ENCODE measurements at regions not wholly inside any gene's neighbourhood (a gene's known extent, or its start where the extent isn't known, plus 50 kb on each side); places are given as distances from the start of the nearest gene placed in this dataset.

DNA sequence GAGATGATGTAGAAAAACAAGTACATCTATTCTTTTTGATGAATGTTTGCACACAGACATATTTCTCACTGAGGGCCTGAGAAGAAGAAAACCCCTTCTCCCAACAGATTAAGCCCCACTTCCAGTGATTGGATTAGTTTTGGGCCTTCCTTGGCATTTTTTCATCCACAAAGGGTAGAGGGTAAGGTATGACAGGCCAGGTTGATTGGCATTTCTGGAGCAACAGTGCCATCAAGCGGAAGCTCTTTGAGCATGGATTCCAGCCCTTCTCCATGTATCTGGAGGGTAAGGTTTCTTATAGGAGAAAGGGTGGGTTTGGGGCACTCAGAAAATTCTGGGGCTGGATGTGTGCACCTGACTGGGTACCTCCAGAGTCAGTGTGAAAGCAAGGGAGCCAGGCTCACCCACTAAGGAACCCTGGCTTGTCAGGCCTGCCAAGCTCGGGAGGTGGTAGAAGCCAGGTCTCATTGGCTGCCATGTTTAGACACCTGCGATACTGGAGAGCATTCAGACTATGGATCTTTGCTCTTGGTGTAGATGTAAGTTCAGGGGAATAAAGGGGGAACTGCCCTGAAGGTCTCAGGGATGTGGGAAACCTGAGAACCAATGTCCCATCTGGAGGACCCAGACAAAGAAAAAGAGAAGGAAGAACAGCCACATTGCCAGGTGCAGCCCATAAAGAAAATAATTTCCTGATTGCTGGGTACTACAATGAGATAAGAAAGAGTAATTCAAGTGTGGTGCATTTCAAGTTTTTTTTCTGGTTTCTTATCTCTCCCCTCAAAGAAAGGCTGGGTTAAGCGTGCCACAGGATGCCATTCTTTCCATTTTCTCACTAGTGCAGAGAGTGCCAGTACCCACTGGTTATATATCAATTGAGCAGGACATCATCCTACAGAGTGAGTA, 222.3 kb upstream of the AGTR2 start:
- no peak overlapping the region; the same call in 1 of the 2 replicates for H3K27ac ChIP-seq

DNA sequence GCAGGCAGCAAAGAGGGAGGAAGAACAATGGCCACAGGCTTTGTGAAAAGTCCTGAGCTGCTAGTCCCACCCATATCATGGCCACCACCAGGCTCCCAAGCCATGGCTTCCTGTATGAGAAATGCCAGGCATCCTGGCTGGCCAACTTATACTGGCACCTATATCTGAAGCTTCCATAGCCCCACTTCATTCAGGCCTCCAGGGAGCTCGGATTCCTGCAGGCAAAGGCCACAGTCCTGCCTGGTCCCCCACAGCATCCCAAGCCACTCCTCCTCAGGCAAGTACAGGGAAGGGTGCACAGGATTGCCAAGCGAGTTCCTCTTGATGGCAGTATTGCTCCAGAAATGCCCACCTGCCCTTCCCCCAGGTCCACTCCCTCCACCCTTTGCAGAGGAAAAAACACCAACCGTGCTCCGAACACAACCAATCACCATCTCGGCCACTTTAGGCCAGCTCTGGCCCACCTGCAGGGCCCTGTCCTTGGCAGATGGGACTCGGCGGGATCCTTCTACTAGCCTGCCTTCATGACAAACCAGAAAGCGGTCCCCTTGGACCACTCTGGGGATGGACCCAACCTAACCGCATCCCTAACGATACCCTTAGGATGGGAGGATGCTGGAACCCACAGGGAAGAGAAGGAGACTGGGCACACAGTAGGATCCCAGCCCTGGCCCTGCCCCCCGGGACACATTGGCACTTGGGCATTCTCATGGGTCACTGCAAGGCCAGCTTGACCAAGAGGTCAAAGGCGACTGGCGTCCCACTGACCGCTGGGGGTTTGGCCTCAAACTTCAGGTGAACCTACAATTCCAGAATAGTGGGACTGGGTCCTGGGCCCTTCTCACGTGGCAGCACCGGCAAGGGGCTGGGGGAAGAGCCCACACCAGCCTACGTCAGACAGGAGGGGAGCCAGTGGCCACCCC, 220.4 kb upstream of the AGTR2 start:
- H3K27ac ChIP-seq = no peak overlapping the region
- no peak for TF ChIP-seq ZFX (IDR thresholded peaks at IDR 0.05)
- TF ChIP-seq, protein P1, sequence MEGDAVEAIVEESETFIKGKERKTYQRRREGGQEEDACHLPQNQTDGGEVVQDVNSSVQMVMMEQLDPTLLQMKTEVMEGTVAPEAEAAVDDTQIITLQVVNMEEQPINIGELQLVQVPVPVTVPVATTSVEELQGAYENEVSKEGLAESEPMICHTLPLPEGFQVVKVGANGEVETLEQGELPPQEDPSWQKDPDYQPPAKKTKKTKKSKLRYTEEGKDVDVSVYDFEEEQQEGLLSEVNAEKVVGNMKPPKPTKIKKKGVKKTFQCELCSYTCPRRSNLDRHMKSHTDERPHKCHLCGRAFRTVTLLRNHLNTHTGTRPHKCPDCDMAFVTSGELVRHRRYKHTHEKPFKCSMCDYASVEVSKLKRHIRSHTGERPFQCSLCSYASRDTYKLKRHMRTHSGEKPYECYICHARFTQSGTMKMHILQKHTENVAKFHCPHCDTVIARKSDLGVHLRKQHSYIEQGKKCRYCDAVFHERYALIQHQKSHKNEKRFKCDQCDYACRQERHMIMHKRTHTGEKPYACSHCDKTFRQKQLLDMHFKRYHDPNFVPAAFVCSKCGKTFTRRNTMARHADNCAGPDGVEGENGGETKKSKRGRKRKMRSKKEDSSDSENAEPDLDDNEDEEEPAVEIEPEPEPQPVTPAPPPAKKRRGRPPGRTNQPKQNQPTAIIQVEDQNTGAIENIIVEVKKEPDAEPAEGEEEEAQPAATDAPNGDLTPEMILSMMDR (conservative IDR thresholded peaks at IDR 0.05) = peak; percentile 18

More for the DNA sequence above, 222.3 kb upstream of the AGTR2 start:
- TF ChIP-seq, protein P1 (conservative IDR thresholded peaks at IDR 0.05) = peak; percentile 62
- no peak for TF ChIP-seq ZFX (IDR thresholded peaks at IDR 0.05)

DNA sequence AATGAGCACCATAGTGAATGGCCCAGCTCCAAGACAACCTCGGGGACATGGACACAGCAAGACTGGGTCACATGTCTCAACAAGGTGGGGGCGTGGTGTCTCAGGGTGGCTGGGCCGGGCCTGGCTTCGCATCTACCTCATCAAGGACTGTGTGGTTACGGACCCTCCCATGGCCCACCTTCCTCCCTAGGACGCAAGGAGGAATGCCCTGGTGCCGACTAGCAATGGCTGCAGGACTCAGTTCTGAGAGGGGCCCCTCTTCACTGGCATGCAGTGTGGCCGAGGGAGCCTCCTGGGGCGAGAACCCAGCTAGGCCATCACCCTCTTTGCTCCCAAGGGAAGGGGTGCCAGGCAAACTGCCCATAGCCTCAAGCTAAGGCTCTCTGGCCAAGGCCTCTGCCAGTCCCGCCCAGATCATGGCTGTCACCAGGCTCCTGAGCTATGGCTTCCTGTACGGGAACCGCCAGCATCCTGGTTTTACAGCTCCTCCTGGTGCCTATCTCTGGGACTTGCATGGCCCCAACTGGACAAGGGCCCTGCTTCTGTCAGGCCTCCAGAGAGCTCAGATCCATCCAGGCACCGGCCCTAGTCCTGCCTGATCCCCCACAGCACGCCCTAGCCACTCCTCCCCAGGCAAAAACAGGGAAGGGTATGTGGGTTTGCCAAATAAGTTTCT, 218.0 kb upstream of the AGTR2 start:
- H3K27ac ChIP-seq = no peak overlapping the region
- TF ChIP-seq ZFX (IDR thresholded peaks at IDR 0.05) = no peak
- TF ChIP-seq, protein P1 (conservative IDR thresholded peaks at IDR 0.05) = no peak; the same call in 1 of the 2 replicates

DNA sequence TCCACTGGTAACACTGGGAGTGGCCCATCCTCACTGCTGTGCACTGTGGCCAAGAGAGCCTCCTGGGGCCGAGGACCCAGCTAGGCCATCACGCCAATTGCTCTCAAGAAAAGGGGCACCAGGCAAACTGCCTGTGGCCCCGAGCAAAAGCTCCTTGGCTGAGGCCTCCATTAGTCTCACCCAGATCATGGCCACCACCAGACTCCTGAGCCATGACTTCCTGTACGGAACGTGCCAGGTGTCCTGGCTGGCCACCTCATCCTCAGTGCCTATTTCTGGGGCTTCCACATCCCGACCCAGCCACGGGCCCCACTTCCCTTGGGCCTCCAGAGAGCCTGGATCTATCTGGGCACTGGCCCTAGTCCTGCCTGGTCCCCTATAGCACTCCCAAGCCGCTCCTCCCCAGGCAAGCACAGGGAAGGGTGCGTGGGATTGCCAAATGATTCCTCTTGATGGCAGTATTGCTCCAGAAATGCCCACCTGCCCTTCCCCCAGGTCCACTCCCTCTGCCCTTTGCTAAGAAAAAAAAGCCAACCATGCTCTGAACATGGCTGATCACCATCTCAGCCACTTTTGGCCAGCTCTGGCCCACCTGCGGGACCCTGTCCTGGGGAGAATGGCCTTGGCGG, 212.6 kb upstream of the AGTR2 start:
- TF ChIP-seq ZFX (IDR thresholded peaks at IDR 0.05) = no peak
- TF ChIP-seq, protein P1 (conservative IDR thresholded peaks at IDR 0.05) = peak; percentile 16

DNA sequence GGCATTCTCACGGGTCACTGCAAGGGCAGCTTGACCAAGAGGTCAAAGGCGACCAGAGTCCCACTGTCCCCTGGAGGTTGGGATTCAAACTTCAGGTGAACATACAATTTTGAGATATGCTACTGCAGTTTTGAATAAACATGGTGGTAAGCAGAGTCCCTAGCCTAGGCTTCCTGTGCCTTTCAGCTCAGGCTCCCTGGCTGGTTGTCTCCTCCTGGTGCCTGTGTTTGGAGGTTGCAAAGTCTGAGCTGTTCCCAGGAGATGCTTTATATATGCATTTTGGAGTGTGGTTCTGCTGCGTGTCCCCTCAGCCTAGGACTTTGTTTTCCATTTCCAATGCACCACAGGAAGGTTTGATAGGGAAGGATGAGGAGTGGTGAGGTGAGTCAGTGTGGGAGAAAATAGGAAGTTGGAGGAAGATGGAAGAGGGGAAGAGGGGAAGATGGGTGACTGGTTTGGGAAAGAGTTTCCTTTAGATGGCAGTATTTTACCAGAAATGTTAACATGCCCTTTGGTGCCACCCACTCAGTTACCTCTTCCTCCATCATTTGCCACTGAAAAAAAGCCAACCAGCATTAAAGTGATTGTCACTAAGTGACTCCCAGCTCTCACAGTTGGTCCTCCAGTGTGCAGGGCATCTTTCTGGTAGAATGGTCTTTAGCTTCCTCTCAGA, 211.7 kb upstream of the AGTR2 start:
- TF ChIP-seq, protein P1 (conservative IDR thresholded peaks at IDR 0.05) = peak; percentile 12; the same call in 1 of the 2 replicates
- TF ChIP-seq ZFX (IDR thresholded peaks at IDR 0.05) = no peak
- peak overlapping the region; percentile 15; the same call in 1 of the 2 replicates for H3K27ac ChIP-seq

More for the DNA sequence above, 212.6 kb upstream of the AGTR2 start:
- H3K27ac ChIP-seq = peak overlapping the region; percentile 15; the same call in 1 of the 2 replicates

DNA sequence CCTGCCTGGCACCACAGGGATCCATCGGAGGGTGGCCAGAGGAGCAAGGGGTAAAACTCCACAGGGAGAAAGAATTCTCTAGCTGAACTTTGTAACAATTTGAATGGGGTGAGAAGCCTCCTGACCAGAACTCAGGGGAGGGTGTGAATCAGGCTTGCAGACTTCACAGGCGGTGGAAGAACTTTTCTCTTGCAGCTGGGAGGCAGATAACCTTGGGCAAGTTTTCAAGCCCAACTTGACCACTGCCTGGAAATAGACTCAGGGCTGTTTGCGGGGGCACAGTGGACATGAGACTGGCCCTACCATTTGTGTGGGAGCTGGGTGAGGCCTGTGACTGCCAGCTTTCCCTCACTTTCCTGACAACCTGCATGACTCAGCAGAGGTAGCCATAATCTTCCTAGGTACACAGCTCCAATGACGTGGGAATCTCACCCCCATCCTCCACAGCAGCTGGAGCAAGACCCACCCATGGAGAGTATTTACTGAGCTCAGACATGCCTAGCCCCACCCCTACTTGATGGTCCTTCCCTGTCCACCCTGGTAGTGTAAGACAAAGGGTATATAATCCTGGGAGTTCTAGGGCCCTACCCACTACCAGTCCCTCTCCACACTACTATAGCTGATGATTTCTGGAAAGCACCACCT, 210.0 kb upstream of the AGTR2 start:
- no peak for TF ChIP-seq ZFX (IDR thresholded peaks at IDR 0.05)
- TF ChIP-seq, protein P1 (conservative IDR thresholded peaks at IDR 0.05) = no peak
- H3K27ac ChIP-seq = no peak overlapping the region
